OCI-LY1 (cell line): ENCODE measurements at regions not wholly inside any gene's neighbourhood (a gene's known extent, or its start where the extent isn't known, plus 50 kb on each side); places are given as distances from the start of the nearest gene placed in this dataset.

ENCODE experiments used
- CTCF ChIP-seq: fragments of 200-600 bp; sonication (generic), shearing (Covaris generic); IDR thresholded peaks from 2 replicates; pipeline ENCODE4 v1.5.1; 2017; ENCODE audit warnings: mild to moderate bottlenecking, antibody characterized with exemption, low read length, moderate library complexity, mixed read lengths
- EZH2 ChIP-seq: fragments of 200-600 bp; sonication (generic), shearing (Covaris generic); IDR thresholded peaks from 2 replicates; pipeline ENCODE4 v1.8.0; 2017; ENCODE audit warnings: borderline replicate concordance, mixed run types, mild to moderate bottlenecking, antibody characterized with exemption, low read length, moderate library complexity, mixed read lengths

GRCh38 chr10:120186506-120186905 lies 270.5 kb upstream of the PLPP4 start:
- TF ChIP-seq CTCF, result no peak
- no peak for TF ChIP-seq EZH2
